ENCODE measurements at regions not wholly inside any gene's neighbourhood (a gene's known extent, or its start where the extent isn't known, plus 50 kb on each side); places are given as distances from the start of the nearest gene placed in this dataset.

DNA sequence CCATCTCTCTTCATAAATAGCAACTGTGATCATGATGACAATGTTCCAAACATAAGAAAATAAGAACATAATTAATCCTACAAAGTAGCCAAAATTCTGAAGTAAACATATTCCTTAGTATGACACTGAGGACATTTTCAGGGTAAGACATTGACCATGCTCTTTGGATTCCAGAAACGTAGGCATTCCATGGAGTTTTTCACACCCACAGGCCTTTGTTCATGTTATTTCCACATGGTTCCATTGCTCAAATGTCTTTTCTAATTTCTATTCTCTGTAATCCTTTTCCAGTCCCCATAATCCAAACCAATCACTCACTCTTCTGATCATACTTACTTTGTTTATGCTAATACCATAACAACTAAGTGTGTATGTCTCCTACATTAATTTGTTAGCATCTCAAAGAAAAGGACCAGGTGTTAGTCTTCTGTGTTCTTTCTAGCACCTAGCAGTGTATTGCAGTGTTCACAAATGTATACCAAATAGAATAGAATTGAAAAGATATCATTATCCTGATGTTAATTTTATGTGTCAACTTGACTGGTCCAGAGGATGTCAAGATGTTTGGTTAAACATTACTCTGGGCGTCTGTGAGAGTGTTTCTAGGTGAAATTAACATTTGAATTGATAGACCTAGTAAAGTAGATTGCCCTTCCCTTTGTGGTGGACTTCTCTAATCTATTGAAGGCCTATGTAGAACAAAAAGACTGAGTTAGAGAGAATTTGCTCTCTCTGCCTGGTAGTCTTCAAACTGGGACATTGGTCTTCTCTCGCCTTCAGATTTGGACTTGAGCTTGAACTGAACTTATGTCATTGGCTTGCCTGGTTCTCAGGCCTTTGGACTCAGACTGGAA, 516.6 kb downstream of the PTPRC start:
- no peak overlapping the region for H3K4me3 Mint-ChIP-seq
- no peak overlapping the region for H3K27ac Mint-ChIP-seq
- H3K4me1 Mint-ChIP-seq = peaks cover 11 to 12% (median 11%) of the 10 kb centered on the region in 3 donors
- H3K9me3 Mint-ChIP-seq = peaks cover 0 to 1% (median under 1%) of the 10 kb centered on the region in 3 donors
- peaks cover 30% of the 10 kb centered on the region for H3K27me3 Mint-ChIP-seq
- no peaks in the 10 kb centered on the region for H3K36me3 Mint-ChIP-seq

DNA sequence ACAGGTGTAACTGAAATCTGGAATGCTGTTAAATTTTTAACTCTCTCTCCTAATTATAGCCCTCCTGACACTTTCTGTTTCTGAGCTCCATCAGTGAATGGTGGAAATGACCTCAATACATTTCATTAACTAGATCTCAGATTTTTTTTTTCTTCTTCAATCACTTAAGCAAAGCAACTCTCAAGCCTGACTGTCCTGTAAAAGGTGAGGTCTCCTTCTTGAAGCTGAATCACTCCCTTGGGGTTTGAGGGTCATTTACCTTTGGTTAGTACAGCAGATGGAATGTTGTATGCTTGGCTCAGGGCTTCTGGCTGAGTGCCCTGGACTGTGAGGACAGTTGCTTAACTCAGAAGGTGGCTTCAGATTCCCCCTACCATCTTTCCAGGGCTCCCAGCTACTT, 518.7 kb downstream of the PTPRC start:
- H3K4me1 Mint-ChIP-seq = peaks cover 4 to 13% (median 10%) of the 10 kb centered on the region in 3 donors
- H3K27ac Mint-ChIP-seq = no peak overlapping the region
- H3K4me3 Mint-ChIP-seq = no peak overlapping the region
- H3K36me3 Mint-ChIP-seq = no peaks in the 10 kb centered on the region
- H3K9me3 Mint-ChIP-seq = peaks cover 0 to 4% (median 1%) of the 10 kb centered on the region in 3 donors
- H3K27me3 Mint-ChIP-seq = peaks cover 24% of the 10 kb centered on the region

DNA sequence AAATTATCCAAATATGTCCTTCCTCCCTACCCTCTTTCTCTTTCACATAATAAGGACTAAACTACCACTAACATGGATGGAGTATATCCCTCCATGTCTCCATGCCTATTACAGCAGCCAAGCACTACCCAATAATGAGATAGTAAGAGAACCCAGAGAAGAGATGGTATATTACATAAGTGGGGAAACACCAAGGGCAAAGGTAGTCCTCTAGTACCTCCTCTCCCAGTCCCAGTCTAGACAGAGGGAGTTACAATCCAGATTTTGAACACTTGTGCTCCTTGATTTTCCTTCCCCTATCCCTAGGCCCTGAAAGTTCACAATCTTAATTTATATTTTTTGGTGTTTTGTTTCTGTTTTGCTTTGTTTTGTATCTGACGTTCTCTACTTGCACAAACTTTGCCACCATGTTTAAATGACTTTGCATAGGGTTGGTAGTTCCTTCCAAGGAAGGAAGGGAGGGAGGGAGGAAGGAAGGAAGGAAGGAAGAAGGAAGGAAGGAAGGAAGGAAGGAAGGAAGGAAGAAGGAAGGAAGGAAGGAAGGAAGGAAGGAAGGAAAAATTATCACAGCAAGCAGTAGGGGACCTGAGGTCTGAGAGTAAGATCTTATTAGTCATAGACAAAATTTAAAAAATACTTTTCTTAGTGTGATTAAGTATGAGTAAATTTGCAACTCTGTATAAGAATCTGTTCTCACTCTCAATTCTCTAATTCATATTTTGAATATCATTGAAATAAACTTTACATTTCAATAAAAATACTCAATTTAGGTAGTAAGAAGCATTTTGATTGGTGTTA, 521.9 kb downstream of the PTPRC start:
- no peak overlapping the region for H3K27ac Mint-ChIP-seq
- H3K27me3 Mint-ChIP-seq = peaks cover 11% of the 10 kb centered on the region
- peak overlapping the region in 1 of 4 donors; percentile 20 for H3K4me3 Mint-ChIP-seq
- peaks cover 0 to 4% (median 0%) of the 10 kb centered on the region in 3 donors for H3K9me3 Mint-ChIP-seq
- H3K4me1 Mint-ChIP-seq = peaks cover 4 to 10% (median 5%) of the 10 kb centered on the region in 3 donors
- H3K36me3 Mint-ChIP-seq = no peaks in the 10 kb centered on the region

DNA sequence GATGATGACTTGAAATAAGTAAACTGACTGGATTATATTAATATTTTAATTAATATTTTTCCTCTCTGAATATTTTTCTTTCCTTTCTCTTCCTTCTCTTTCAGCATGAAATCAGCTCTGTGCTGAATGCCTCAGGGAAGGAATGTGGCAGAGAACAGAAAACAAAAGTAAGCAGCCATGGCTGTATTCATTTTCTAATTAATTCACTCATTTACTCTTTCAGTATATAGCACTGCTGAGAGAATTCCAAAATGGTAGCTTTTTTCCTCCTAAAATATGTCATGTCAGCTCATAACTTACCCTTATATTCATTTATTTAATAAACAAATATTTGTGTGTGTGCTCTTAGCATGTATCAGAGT, 522.5 kb downstream of the PTPRC start:
- Mint-ChIP-seq H3K9me3 (peaks cover 0 to 4% (median 0%) of the 10 kb centered on the region in 3 donors), H3K4me1 (peaks cover 4 to 10% (median 5%) of the 10 kb centered on the region in 3 donors), H3K4me3 (no peak overlapping the region), H3K27ac (no peak overlapping the region), H3K36me3 (no peaks in the 10 kb centered on the region), H3K27me3 (peaks cover 11% of the 10 kb centered on the region)

DNA sequence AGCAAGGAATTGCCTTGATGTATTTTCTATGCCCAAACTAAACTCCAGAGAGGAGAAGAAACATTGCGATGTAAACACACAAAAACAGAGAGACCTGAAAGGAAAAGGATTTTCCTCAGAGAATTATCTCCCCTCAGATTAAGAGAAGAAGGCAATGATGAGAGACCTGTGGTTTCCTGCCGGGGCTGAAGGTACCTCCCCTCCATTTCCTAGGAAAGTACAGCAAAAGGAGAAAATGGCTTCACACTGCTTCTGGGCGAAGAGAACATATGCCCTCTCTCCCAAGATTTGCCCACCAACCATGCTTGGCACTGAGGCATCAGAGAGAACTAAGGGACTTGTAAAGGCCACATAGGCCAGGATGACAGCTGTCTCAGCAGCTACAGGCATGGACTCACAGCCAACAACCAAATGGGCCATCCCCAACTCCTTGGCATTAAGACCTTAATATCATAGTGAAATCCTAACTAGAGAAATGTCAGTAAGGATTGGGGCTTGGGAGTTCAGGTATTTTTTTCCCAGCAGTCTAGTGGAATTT, 523.0 kb downstream of the PTPRC start:
- Mint-ChIP-seq H3K4me3 (peak overlapping the region in 1 of 4 donors; percentile 18), H3K27me3 (peaks cover 11% of the 10 kb centered on the region), H3K36me3 (no peaks in the 10 kb centered on the region), H3K4me1 (peaks cover 4 to 10% (median 5%) of the 10 kb centered on the region in 3 donors), H3K9me3 (peaks cover 0 to 4% (median 0%) of the 10 kb centered on the region in 3 donors), H3K27ac (no peak overlapping the region)

DNA sequence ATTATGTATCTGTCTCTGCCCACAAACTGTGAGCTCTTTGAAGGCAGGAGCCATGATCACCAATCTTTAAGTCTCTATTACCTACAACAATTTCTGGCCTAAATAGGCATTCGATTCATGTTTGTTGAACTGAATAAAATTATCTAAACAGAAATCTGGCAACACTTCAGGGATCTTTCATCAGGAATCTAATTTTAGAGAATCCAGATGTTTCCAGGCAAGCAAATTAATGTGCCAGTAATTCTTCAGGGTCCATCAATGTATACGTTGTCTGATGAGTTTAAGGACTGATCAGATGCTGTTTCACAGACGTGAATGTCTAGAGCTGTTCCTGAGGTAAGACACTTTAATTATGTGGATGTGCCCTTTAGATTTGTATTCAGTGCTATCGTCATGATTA, 524.4 kb downstream of the PTPRC start:
- Mint-ChIP-seq H3K4me1 (peaks cover 4 to 10% (median 5%) of the 10 kb centered on the region in 3 donors), H3K4me3 (no peak overlapping the region), H3K27ac (no peak overlapping the region)

DNA sequence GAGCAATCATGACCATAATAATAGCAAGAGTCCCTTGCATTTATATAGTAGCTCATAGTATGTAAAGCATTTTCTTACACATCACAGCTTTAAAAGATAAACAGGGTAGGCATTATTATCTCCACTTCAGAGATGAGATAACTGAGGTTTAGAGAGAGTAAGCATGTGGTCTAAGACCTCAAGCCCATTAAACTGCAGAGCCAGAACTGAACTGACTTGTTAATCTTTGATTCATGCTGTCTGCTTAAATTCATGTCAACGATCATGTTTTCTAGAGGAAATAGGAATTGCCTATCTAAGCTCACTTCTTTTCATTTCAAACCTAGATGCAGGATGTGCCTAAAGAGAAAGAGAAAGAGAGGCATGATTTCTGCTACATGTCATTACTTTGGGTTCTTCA, 524.8 kb downstream of the PTPRC start:
- H3K36me3 Mint-ChIP-seq = no peaks in the 10 kb centered on the region

More for the DNA sequence above, 524.4 kb downstream of the PTPRC start:
- no peaks in the 10 kb centered on the region for H3K36me3 Mint-ChIP-seq
- peaks cover 0 to 4% (median 0%) of the 10 kb centered on the region in 3 donors for H3K9me3 Mint-ChIP-seq
- H3K27me3 Mint-ChIP-seq = peaks cover 8% of the 10 kb centered on the region

DNA sequence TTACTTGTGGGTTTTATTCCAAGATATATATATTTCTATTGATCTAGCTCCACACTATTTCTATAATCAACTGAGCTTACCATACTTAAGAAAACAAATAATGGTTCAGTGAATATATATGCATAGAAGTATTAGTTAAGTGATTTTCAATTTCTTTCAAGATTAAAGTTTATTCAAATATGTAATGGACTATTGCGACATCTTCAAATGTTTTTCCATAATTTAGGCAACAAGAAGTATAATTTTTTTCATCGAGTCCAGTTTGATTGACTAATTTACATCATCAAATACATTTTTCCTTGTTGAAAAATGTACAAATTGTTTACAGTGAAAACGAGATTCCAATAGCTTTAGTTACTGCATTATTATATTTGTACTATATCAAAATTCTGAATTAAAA, 528.6 kb downstream of the PTPRC start:
- H3K9me3 Mint-ChIP-seq = no peaks in the 10 kb centered on the region
- H3K36me3 Mint-ChIP-seq = no peaks in the 10 kb centered on the region
- H3K27me3 Mint-ChIP-seq = no peaks in the 10 kb centered on the region
- H3K4me3 Mint-ChIP-seq = no peak overlapping the region
- H3K27ac Mint-ChIP-seq = no peak overlapping the region
- H3K4me1 Mint-ChIP-seq = peaks cover 0 to 6% (median 6%) of the 10 kb centered on the region in 3 donors

More for the DNA sequence above, 524.8 kb downstream of the PTPRC start:
- Mint-ChIP-seq H3K9me3 (peaks cover 0 to 4% (median 0%) of the 10 kb centered on the region in 3 donors), H3K4me3 (no peak overlapping the region), H3K27me3 (peaks cover 6% of the 10 kb centered on the region), H3K27ac (no peak overlapping the region), H3K4me1 (peaks cover 4 to 13% (median 5%) of the 10 kb centered on the region in 3 donors)

DNA sequence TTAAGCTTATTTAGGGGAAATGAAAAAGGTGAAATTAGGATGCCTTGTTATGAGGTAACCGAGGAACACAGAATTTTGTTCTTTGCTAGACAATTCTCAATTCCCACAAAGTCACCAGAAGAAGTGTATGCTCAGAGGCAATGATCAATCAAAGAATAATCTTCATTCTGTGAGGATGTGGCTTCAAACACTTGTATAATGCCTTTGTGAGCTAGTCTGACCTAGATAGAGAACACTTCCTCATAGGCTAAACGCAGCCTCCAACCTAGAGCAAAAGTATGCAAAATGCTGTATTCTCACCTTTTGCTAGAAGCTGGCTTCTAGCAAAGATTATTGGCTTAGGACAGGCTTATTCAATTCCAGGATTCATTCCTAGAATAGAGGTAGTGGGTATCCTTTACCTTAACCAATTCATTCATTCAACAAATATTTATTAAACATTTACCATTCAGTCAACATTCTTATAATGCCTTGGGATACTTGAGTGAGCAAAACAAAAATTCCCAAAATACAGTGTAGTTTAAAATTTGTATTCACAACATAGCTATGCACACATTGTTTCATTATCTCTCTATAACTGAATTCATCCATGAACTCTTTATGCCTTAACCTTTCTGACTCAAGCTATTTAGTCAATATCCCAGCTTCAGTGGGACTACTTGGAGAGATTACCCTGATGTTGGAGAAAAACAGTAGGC, 530.2 kb downstream of the PTPRC start:
- Mint-ChIP-seq H3K4me1 (peaks cover 5 to 18% (median 16%) of the 10 kb centered on the region in 3 donors), H3K4me3 (peak overlapping the region in 1 of 4 donors; percentile 3), H3K27ac (no peak overlapping the region), H3K27me3 (no peaks in the 10 kb centered on the region), H3K9me3 (no peaks in the 10 kb centered on the region), H3K36me3 (no peaks in the 10 kb centered on the region)

DNA sequence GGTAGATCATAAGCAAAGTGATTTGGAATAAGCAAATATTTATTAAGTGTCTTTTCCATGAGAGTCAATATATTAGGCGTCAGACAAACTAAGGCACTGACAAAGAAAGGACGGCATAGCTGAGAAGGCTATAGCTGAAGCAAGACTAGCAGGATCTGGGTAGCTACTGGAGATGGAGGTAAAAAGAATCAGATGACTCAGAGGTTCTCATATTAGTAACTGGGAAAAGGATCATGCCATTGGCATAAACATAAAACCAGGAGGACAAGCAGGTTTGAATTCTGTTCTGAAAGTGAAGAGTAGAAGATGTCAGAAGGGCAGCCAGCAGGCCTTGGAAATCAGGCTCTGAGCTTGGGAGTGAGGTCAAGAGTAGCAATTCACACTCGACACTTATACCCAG, 531.9 kb downstream of the PTPRC start:
- Mint-ChIP-seq H3K36me3 (peaks cover 2% of the 10 kb centered on the region), H3K4me3 (no peak overlapping the region), H3K27me3 (no peaks in the 10 kb centered on the region), H3K9me3 (no peaks in the 10 kb centered on the region), H3K27ac (no peak overlapping the region), H3K4me1 (peaks cover 7 to 21% (median 21%) of the 10 kb centered on the region in 3 donors)

DNA sequence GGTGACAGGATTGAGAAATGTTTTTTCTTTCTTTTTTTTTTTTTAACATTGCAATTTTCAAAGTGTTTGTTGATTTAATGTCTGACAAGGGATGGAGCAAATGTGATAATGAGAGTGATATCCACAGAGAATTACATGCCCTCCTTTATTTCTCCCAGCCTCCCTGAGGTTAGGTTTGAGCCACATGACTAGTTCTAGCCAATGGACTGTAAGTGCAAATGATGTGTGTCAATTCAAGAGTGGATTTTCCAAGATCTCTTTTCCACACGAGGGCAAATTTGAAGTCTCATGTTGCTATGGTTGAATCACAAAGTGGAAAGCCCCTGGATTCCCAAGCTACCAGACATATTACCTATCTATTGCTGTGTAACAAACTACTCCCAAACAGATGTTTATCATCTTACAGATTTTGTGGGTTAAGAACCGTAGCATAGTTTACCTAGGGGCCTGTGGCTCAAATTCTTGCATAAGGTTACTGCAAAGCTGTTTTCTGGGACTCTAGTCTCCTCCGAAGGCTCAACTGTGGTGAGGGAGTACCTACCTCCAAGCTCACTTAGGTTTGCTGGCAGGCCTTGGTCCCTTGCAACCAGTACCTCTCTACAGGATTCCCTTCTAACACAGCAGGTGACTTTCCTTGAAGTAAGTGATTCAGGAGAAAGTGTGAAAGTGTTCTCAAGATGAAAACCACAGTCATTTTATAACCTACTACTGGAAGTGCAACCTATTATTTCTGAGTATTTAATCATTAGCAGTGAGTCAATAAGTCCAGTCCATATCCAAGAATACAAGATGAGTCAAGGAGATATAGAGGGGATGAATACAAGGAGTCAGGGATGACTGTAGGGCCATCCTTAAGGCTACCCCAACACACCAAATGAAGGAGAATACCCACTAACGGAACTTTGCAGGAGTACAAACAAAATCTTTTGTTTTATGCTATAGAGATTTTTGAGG, 533.6 kb downstream of the PTPRC start:
- no peaks in the 10 kb centered on the region for H3K27me3 Mint-ChIP-seq
- H3K27ac Mint-ChIP-seq = peak overlapping the region in 1 of 3 donors; percentile 75
- H3K36me3 Mint-ChIP-seq = peaks cover 2% of the 10 kb centered on the region
- no peaks in the 10 kb centered on the region for H3K9me3 Mint-ChIP-seq
- peaks cover 7 to 21% (median 21%) of the 10 kb centered on the region in 3 donors for H3K4me1 Mint-ChIP-seq
- peak overlapping the region in 1 of 4 donors; percentile 11 for H3K4me3 Mint-ChIP-seq

DNA sequence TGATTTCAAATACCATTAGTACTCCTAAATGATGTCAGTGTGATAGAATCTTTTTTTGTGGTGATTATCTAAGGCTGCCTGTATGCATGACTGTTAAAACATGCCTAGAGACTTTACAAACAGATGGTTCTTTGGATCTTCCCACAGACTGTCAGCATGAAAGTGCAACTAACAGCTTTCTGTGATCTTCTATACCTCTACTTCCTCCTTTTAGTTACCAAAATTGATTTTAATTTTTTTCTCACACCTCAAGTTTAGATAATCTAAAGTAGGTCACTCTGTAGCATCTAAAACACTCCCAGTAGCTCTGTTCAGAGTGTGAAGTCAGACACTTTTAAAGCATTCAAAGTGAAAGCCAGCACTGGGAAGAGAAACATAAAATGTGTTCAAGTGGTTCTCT, 534.5 kb downstream of the PTPRC start:
- H3K9me3 Mint-ChIP-seq = no peaks in the 10 kb centered on the region
- H3K4me3 Mint-ChIP-seq = no peak overlapping the region
- peaks cover 7 to 21% (median 21%) of the 10 kb centered on the region in 3 donors for H3K4me1 Mint-ChIP-seq
- peak overlapping the region in 2 of 3 donors; percentile 34 to 75 for H3K27ac Mint-ChIP-seq
- no peaks in the 10 kb centered on the region for H3K27me3 Mint-ChIP-seq
- H3K36me3 Mint-ChIP-seq = peaks cover 2% of the 10 kb centered on the region

DNA sequence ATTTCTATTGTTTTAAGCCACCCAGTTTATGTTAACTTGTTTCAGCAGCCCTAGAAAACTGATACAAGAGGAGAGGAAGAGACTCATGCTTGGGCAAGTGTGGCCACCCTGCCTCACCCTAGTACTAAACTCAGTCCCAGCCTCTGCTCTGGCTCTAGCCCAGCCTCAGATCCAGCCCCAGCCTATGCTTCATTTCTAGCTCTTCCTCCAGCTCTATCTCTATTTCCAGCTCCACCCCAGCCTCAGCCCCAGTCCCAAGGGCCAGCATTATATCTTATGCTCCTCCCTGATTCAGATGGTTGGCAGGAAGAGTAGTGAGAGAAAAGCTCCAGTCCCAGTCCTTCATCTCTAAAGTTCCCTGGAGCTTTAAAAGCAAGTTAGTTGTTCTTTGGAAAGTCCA, 535.5 kb downstream of the PTPRC start:
- Mint-ChIP-seq H3K4me3 (no peak overlapping the region), H3K27ac (no peak overlapping the region), H3K9me3 (no peaks in the 10 kb centered on the region), H3K4me1 (peaks cover 7 to 20% (median 18%) of the 10 kb centered on the region in 3 donors), H3K27me3 (no peaks in the 10 kb centered on the region), H3K36me3 (peaks cover 2% of the 10 kb centered on the region)

Measured in IgD-negative memory B cell (primary cell).